Endodermal cell (in vitro differentiated cells): ENCODE measurements at regions not wholly inside any gene's neighbourhood (a gene's known extent, or its start where the extent isn't known, plus 50 kb on each side); places are given as distances from the start of the nearest gene placed in this dataset.
A peak's percentile ranks its signal among the peaks of the same experiment; 100 is the strongest.

Experiments
- DNase-seq: peaks from one replicate; pipeline ENCODE4 v3.0.0-alpha.2; 2017
- H3K27ac ChIP-seq: 2 replicates; pipeline ENCODE4 v1.5.1; 2013; ENCODE audit warnings: mild to moderate bottlenecking, low read depth, low read length, moderate library complexity
- H3K27me3 ChIP-seq: 2 replicates; pipeline ENCODE4 v1.6.1; 2013; ENCODE audit warnings: mild to moderate bottlenecking, low read length, moderate library complexity; ENCODE audit not compliant: insufficient read depth, control insufficient read depth, poor library complexity, severe bottlenecking
- H3K36me3 ChIP-seq: 2 replicates; pipeline ENCODE4 v1.7.0; 2013; ENCODE audit warnings: mild to moderate bottlenecking, low read length, moderate library complexity; ENCODE audit not compliant: control insufficient read depth, insufficient read depth
- H3K4me1 ChIP-seq: one replicate; pipeline ENCODE4 v1.7.0; 2013; ENCODE audit warnings: low read length; ENCODE audit not compliant: control insufficient read depth, insufficient read depth
- H3K4me3 ChIP-seq: 2 replicates; pipeline ENCODE4 v1.5.1; 2013; ENCODE audit warnings: mild to moderate bottlenecking, low read length, moderate library complexity
- H3K9ac ChIP-seq: 2 replicates; pipeline ENCODE4 v1.6.1; 2013; ENCODE audit warnings: mild to moderate bottlenecking, low read length, moderate library complexity; ENCODE audit not compliant: poor library complexity, severe bottlenecking; ENCODE audit errors: extremely low read depth
- H3K9me3 ChIP-seq: 2 replicates; pipeline ENCODE4 v1.6.1; 2013; ENCODE audit warnings: mild to moderate bottlenecking, low read length, moderate library complexity; ENCODE audit not compliant: control insufficient read depth
- H3K27ac Mint-ChIP-seq: 2 replicates; pipeline ENCODE4 v1.8.0; 2020; ENCODE audit warnings: mixed read lengths
- H3K27me3 Mint-ChIP-seq: 2 replicates; pipeline ENCODE4 v1.8.0; 2021; ENCODE audit warnings: mild to moderate bottlenecking, mixed read lengths; ENCODE audit not compliant: insufficient read depth
- H3K36me3 Mint-ChIP-seq: 2 replicates; pipeline ENCODE4 v1.8.0; 2020; ENCODE audit warnings: low read depth, mixed read lengths
- H3K4me1 Mint-ChIP-seq: 2 replicates; pipeline ENCODE4 v1.8.0; 2020; ENCODE audit warnings: mixed read lengths
- H3K4me3 Mint-ChIP-seq: 2 replicates; pipeline ENCODE4 v1.8.0; 2020; ENCODE audit warnings: mild to moderate bottlenecking, moderate library complexity, mixed read lengths
- H3K9me3 Mint-ChIP-seq: 2 replicates; pipeline ENCODE4 v1.8.0; 2020; ENCODE audit warnings: mild to moderate bottlenecking, mixed read lengths
- CTCF ChIP-seq: fragments of 200-600 bp; sonication (generic); conservative IDR thresholded peaks from 2 replicates; pipeline ENCODE4 v1.5.0; 2021; ENCODE audit warnings: antibody characterized with exemption, mild to moderate bottlenecking
- WGBS, 2 experiments: methylation state at CpG; one replicate each; pipeline versions ENCODE4 v1.1.5 to v1.1.7; 2013; ENCODE audit warnings: missing lambda C conversion rate in 2 of 2, mixed read lengths in 1 of 2; ENCODE audit not compliant: insufficient coverage in 1 of 2, insufficient read length in 1 of 2; 5-methylcytosine and 5-hydroxymethylcytosine counted together

- Mint-ChIP-seq H3K27me3 (peaks cover 18% of the 10 kb centered on the region), H3K4me1 (no peaks in the 10 kb centered on the region), H3K4me3 (no peak overlapping the region), H3K27ac (no peak overlapping the region), H3K36me3 (no peaks in the 10 kb centered on the region), H3K9me3 (peaks cover under 1% of the 10 kb centered on the region)
- Histone ChIP-seq H3K36me3 (no peaks in the 10 kb centered on the region), H3K9me3 (no peaks in the 10 kb centered on the region), H3K27me3 (peaks cover 6% of the 10 kb centered on the region), H3K4me3 (no peak overlapping the region), H3K9ac (no peak overlapping the region), H3K4me1 (no peaks in the 10 kb centered on the region), H3K27ac (no peak overlapping the region)
- WGBS, 2 experiments: 84 to 100% methylated on average over 1 to 3 of the region's 3 CpGs
- no peak for TF ChIP-seq CTCF
- peak; percentile 5 for DNase-seq
Measured at GRCh38 chr11:134487696-134488095, 75.7 kb upstream of the B3GAT1 start.

GRCh38 chr11:134486704-134487103 is 74.7 kb upstream of the B3GAT1 start:
- no peak for TF ChIP-seq CTCF
- no peak for DNase-seq
- no peaks in the 10 kb centered on the region for H3K36me3 ChIP-seq
- H3K4me1 Mint-ChIP-seq: no peaks in the 10 kb centered on the region
- no peaks in the 10 kb centered on the region for H3K4me1 ChIP-seq
- H3K27me3 Mint-ChIP-seq: peaks cover 19% of the 10 kb centered on the region
- 80 to 88% methylated on average over 3 to 6 of the region's 6 CpGs for WGBS, 2 experiments
- H3K27me3 ChIP-seq: peaks cover 6% of the 10 kb centered on the region
- H3K27ac Mint-ChIP-seq: no peak overlapping the region
- H3K27ac ChIP-seq: no peak overlapping the region
- no peak overlapping the region for H3K4me3 ChIP-seq
- H3K9me3 ChIP-seq: no peaks in the 10 kb centered on the region
- H3K36me3 Mint-ChIP-seq: no peaks in the 10 kb centered on the region
- no peaks in the 10 kb centered on the region for H3K9me3 Mint-ChIP-seq
- no peak overlapping the region for H3K9ac ChIP-seq
- H3K4me3 Mint-ChIP-seq: no peak overlapping the region

GRCh38 chr11:134486106-134486505 is 74.1 kb upstream of the B3GAT1 start:
- Histone ChIP-seq H3K4me1 (no peaks in the 10 kb centered on the region), H3K9ac (no peak overlapping the region), H3K36me3 (no peaks in the 10 kb centered on the region), H3K9me3 (no peaks in the 10 kb centered on the region), H3K4me3 (no peak overlapping the region), H3K27ac (no peak overlapping the region), H3K27me3 (peaks cover 6% of the 10 kb centered on the region)
- Mint-ChIP-seq H3K9me3 (no peaks in the 10 kb centered on the region), H3K4me1 (no peaks in the 10 kb centered on the region), H3K36me3 (no peaks in the 10 kb centered on the region), H3K4me3 (no peak overlapping the region), H3K27me3 (peaks cover 19% of the 10 kb centered on the region), H3K27ac (no peak overlapping the region)
- 90 to 91% methylated on average over 5 to 11 of the region's 11 CpGs for WGBS, 2 experiments
- no peak for TF ChIP-seq CTCF
- DNase-seq: peak; percentile 39
